ENCODE measurements at regions not wholly inside any gene's neighbourhood (a gene's known extent, or its start where the extent isn't known, plus 50 kb on each side); places are given as distances from the start of the nearest gene placed in this dataset.

- TF ChIP-seq, protein P1, sequence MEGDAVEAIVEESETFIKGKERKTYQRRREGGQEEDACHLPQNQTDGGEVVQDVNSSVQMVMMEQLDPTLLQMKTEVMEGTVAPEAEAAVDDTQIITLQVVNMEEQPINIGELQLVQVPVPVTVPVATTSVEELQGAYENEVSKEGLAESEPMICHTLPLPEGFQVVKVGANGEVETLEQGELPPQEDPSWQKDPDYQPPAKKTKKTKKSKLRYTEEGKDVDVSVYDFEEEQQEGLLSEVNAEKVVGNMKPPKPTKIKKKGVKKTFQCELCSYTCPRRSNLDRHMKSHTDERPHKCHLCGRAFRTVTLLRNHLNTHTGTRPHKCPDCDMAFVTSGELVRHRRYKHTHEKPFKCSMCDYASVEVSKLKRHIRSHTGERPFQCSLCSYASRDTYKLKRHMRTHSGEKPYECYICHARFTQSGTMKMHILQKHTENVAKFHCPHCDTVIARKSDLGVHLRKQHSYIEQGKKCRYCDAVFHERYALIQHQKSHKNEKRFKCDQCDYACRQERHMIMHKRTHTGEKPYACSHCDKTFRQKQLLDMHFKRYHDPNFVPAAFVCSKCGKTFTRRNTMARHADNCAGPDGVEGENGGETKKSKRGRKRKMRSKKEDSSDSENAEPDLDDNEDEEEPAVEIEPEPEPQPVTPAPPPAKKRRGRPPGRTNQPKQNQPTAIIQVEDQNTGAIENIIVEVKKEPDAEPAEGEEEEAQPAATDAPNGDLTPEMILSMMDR (IDR thresholded peaks at IDR 0.05), result no peak
- TF ChIP-seq POLR2A (IDR thresholded peaks at IDR 0.05; ENCODE audit: low read depth) (no peak), POLR2AphosphoS5 (IDR thresholded peaks at IDR 0.05) (no peak)
These were observed 419.8 kb downstream of the CETN3 start for GRCh38 chr5:89989776-89990175.

All from esophagus muscularis mucosa (tissue), 3 donors.